ENCODE measurements at regions not wholly inside any gene's neighbourhood (a gene's known extent, or its start where the extent isn't known, plus 50 kb on each side); places are given as distances from the start of the nearest gene placed in this dataset.

DNA sequence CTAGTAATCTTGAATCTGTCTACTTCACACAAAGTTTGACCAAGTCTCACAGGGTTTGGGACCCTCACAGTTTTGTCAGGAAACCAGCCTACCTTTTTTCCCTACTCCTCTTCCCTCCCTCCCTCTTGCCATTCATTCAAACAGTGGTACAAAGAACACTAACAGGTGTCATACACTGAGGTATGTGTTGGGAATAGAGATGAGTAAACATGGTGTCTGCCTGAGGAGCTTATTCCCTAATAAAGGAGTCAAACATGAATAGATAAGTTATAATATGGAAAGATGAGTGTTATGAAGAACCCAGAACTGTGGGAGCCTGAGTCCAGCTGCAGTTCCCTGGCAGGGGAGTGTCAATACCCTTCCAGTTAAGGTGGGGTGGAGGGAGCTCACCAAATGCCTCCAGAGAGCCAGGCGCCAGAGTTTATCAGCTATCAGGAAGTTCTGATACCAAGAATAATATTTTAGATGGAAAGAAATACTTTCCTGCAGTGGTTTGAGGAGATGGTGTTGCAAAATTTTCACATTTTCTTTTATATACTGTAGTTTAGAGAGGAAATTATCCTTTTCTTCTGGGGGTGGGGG is 183.4 kb upstream of the NR3C1 start:
- DNase-seq: no peak
- no peak overlapping the region for H3K4me3 Mint-ChIP-seq
- H3T11ph ChIP-seq (ENCODE audit: low read length): no peak overlapping the region
- no peak overlapping the region for H3K18ac ChIP-seq (ENCODE audit: insufficient read length, low read depth, low read length)
- no peaks in the 10 kb centered on the region for H3K27me3 ChIP-seq (ENCODE audit: insufficient read depth, low read length)
- peaks cover 4 to 8% of the 10 kb centered on the region in 2 experiments; a peak in 2 of 4 replicates for H3K4me1 Mint-ChIP-seq
- no peak overlapping the region for H2BK120ac ChIP-seq (ENCODE audit: low read depth, low read length, poor library complexity, severe bottlenecking)
- peaks cover 4% of the 10 kb centered on the region; the same call in 1 of the 2 replicates for H3K4me1 ChIP-seq (ENCODE audit: insufficient read depth, low read length)
- H3K4ac ChIP-seq (ENCODE audit: low read depth, low read length): no peak overlapping the region
- H3K4me2 ChIP-seq (ENCODE audit: insufficient read depth, insufficient read length, low read length): no peak overlapping the region
- H3K9ac ChIP-seq (ENCODE audit: extremely low read depth, insufficient read length, low read length): no peak overlapping the region
- H3K27ac Mint-ChIP-seq: no peak overlapping the region; a peak in 1 of 7 replicates
- no peak overlapping the region for H4K5ac ChIP-seq (ENCODE audit: insufficient read length, low read depth, low read length)
- H2AFZ ChIP-seq (ENCODE audit: low read length): no peak overlapping the region
- no peak overlapping the region for H4K8ac ChIP-seq (replicated peaks; ENCODE audit: insufficient read length, low read depth, low read length)
- no peaks in the 10 kb centered on the region for H4K20me1 ChIP-seq (ENCODE audit: control insufficient read depth, insufficient read depth, insufficient read length)
- WGBS (ENCODE audit: extremely low coverage, insufficient read length, low lambda C conversion rate): no CpG with 5 or more reads among the region's 1 CpG
- no peaks in the 10 kb centered on the region for H3K9me3 Mint-ChIP-seq
- H3K36me3 Mint-ChIP-seq (ENCODE audit: insufficient read depth in 1 of 3, low read depth in 3 of 3): no peaks in the 10 kb centered on the region
- H3K14ac ChIP-seq (ENCODE audit: insufficient read depth, low read length): no peak overlapping the region
- no peak for TF ChIP-seq CTCF (conservative IDR thresholded peaks at IDR 0.05)
- no peaks in the 10 kb centered on the region; the same call in 1 of the 2 replicates for H3K27me3 Mint-ChIP-seq (ENCODE audit: low read depth)
- no peaks in the 10 kb centered on the region for H3K9me3 ChIP-seq (ENCODE audit: control insufficient read depth, low read depth, low read length)
- no peak overlapping the region for H3K27ac ChIP-seq (ENCODE audit: insufficient read length, low read depth, low read length)
- no peaks in the 10 kb centered on the region for H3K79me2 ChIP-seq (ENCODE audit: insufficient read depth, low read length)
- no peaks in the 10 kb centered on the region for H3K23me2 ChIP-seq (ENCODE audit: insufficient read length, low read depth, low read length, poor library complexity, severe bottlenecking)
- H2BK5ac ChIP-seq (ENCODE audit: insufficient read length, low read length): no peak overlapping the region
- H2BK20ac ChIP-seq (ENCODE audit: low read depth, low read length, poor library complexity, severe bottlenecking): no peak overlapping the region
- no peak overlapping the region for H4K91ac ChIP-seq (ENCODE audit: insufficient read length, low read depth, low read length)
- H3K79me1 ChIP-seq (ENCODE audit: insufficient read depth, low read depth, low read length, poor library complexity, severe bottlenecking): no peaks in the 10 kb centered on the region
- no peak overlapping the region for H3K23ac ChIP-seq (ENCODE audit: insufficient read length, low read depth, low read length)
- H2AK5ac ChIP-seq (ENCODE audit: insufficient read length, low read length): no peak overlapping the region
- H2BK15ac ChIP-seq (ENCODE audit: low read depth, low read length): no peak overlapping the region
- H3K56ac ChIP-seq (ENCODE audit: insufficient read length, low read depth, low read length): no peak overlapping the region
- H2BK12ac ChIP-seq (ENCODE audit: insufficient read length, low read depth, low read length): no peak overlapping the region

Measured in H9 (cell line).